Smooth muscle cell (in vitro differentiated cells): ENCODE measurements at regions not wholly inside any gene's neighbourhood (a gene's known extent, or its start where the extent isn't known, plus 50 kb on each side); places are given as distances from the start of the nearest gene placed in this dataset.

Source experiments
- DNase-seq: peaks from one replicate; lab custom pipeline; 2025; ENCODE audit not compliant: unreplicated experiment; lab: John Stamatoyannopoulos, UW
- H2AFZ ChIP-seq: fragments of 200-600 bp; sonication (generic); 2 replicates; pipeline ENCODE4 v1.6.0; 2016; ENCODE audit warnings: antibody characterized with exemption, low read depth, mild to moderate bottlenecking
- H3F3A ChIP-seq: fragments of 200-600 bp; sonication (generic); 2 replicates; pipeline ENCODE4 v1.6.0; 2017; ENCODE audit warnings: antibody characterized with exemption, low read depth
- H3K27ac ChIP-seq: fragments of 200-600 bp; sonication (generic); 2 replicates; pipeline ENCODE4 v1.5.1; 2016; ENCODE audit warnings: low read depth, mild to moderate bottlenecking
- H3K27me3 ChIP-seq: fragments of 200-600 bp; sonication (generic); 2 replicates; pipeline ENCODE4 v1.6.1; 2016; ENCODE audit warnings: low read depth, mild to moderate bottlenecking
- H3K36me3 ChIP-seq: fragments of 200-600 bp; sonication (generic); 2 replicates; pipeline ENCODE4 v1.5.1; 2016; ENCODE audit warnings: low read depth
- H3K4me1 ChIP-seq: fragments of 200-600 bp; sonication (generic); 2 replicates; pipeline ENCODE4 v1.5.1; 2016; ENCODE audit warnings: low read depth
- H3K4me2 ChIP-seq: fragments of 200-600 bp; sonication (generic); 2 replicates; pipeline ENCODE4 v1.6.0; 2016; ENCODE audit warnings: mild to moderate bottlenecking
- H3K4me3 ChIP-seq: fragments of 200-600 bp; sonication (generic); 2 replicates; pipeline ENCODE4 v1.5.1; 2016; ENCODE audit warnings: mild to moderate bottlenecking
- H3K79me2 ChIP-seq: fragments of 200-600 bp; sonication (generic); 2 replicates; pipeline ENCODE4 v1.6.0; 2016; ENCODE audit warnings: low read depth, mild to moderate bottlenecking
- H3K9ac ChIP-seq: fragments of 200-600 bp; sonication (generic); 2 replicates; pipeline ENCODE4 v1.6.0; 2016; ENCODE audit warnings: low read depth
- H3K9me3 ChIP-seq: fragments of 200-600 bp; sonication (generic); replicated peaks from 2 replicates; pipeline ENCODE4 v1.5.1; 2016; ENCODE audit warnings: low read depth
- H4K20me1 ChIP-seq: fragments of 200-600 bp; sonication (generic); 2 replicates; pipeline ENCODE4 v1.6.0; 2016; ENCODE audit warnings: low read depth
- WGBS: methylation state at CpG from one replicate; pipeline ENCODE4 v1.1.7; 2016; ENCODE audit warnings: low lambda C conversion rate; 5-methylcytosine and 5-hydroxymethylcytosine counted together
- TF ChIP-seq, protein P1 (sequence below): fragments of 200-600 bp; sonication (generic); IDR thresholded peaks from 2 replicates; pipeline ENCODE4 v1.5.1; 2017; ENCODE audit warnings: borderline replicate concordance, mild to moderate bottlenecking, antibody characterized with exemption; ENCODE audit not compliant: insufficient read depth, poor library complexity, severe bottlenecking

DNA sequence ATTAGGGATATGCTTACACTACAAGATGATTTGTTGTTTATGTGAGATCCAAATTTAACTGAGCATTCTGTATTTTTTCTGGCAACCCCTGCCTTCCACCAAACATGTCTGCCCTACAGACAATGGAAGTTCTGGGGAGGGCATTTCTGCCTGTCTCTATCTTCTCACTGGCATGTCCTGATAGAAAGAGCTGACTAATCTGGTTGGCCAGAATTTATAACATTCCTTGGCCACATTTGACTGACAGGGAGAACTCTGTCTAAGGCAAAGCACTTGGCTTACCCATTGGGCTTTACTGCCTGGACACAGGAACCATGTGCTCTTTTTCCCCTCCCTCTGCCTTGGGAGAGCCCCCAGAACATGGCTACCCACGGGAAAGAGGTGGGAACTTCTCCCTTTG is 70.6 kb upstream of the TMEM178A start:
- H3F3A ChIP-seq = no peaks in the 10 kb centered on the region
- no peak overlapping the region for H3K27ac ChIP-seq
- H3K4me3 ChIP-seq = no peak overlapping the region
- H3K36me3 ChIP-seq = no peaks in the 10 kb centered on the region
- no peak overlapping the region for H3K4me2 ChIP-seq
- H3K9me3 ChIP-seq = no peaks in the 10 kb centered on the region
- H2AFZ ChIP-seq = no peak overlapping the region
- no peaks in the 10 kb centered on the region for H3K79me2 ChIP-seq
- H3K9ac ChIP-seq = no peak overlapping the region
- H4K20me1 ChIP-seq = no peaks in the 10 kb centered on the region
- no peaks in the 10 kb centered on the region for H3K27me3 ChIP-seq
- WGBS = 95% methylated on average over 1 of the region's 1 CpG
- TF ChIP-seq, protein P1, sequence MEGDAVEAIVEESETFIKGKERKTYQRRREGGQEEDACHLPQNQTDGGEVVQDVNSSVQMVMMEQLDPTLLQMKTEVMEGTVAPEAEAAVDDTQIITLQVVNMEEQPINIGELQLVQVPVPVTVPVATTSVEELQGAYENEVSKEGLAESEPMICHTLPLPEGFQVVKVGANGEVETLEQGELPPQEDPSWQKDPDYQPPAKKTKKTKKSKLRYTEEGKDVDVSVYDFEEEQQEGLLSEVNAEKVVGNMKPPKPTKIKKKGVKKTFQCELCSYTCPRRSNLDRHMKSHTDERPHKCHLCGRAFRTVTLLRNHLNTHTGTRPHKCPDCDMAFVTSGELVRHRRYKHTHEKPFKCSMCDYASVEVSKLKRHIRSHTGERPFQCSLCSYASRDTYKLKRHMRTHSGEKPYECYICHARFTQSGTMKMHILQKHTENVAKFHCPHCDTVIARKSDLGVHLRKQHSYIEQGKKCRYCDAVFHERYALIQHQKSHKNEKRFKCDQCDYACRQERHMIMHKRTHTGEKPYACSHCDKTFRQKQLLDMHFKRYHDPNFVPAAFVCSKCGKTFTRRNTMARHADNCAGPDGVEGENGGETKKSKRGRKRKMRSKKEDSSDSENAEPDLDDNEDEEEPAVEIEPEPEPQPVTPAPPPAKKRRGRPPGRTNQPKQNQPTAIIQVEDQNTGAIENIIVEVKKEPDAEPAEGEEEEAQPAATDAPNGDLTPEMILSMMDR = no peak
- no peaks in the 10 kb centered on the region for H3K4me1 ChIP-seq
- no peak for DNase-seq

DNA sequence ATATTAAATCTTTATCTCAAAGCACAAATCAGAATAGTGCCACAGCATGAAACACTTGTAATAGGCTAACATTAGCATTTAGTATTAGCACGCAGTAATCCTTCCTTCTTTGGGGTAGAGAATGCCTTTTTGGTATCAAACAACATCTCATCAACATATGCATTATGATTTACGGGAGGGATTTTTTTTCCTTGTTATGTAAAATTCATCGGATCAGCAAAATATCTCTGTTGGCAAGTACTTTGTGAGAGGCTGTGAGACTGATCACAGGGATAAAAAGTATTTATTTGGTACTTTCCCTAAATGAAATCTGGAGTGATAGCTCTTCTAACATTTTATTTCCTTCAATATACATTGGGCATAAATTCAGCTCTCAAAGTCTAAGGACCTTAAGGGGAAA is 68.4 kb upstream of the TMEM178A start:
- Histone ChIP-seq H3K27me3 (no peaks in the 10 kb centered on the region), H2AFZ (no peak overlapping the region), H3K4me3 (no peak overlapping the region), H4K20me1 (no peaks in the 10 kb centered on the region), H3K4me2 (no peak overlapping the region), H3F3A (no peaks in the 10 kb centered on the region), H3K79me2 (no peaks in the 10 kb centered on the region), H3K9me3 (no peaks in the 10 kb centered on the region), H3K4me1 (no peaks in the 10 kb centered on the region), H3K27ac (no peak overlapping the region), H3K9ac (no peak overlapping the region), H3K36me3 (no peaks in the 10 kb centered on the region)
- TF ChIP-seq, protein P1 = no peak
- 92% methylated on average over 3 of the region's 3 CpGs for WGBS
- DNase-seq = no peak

DNA sequence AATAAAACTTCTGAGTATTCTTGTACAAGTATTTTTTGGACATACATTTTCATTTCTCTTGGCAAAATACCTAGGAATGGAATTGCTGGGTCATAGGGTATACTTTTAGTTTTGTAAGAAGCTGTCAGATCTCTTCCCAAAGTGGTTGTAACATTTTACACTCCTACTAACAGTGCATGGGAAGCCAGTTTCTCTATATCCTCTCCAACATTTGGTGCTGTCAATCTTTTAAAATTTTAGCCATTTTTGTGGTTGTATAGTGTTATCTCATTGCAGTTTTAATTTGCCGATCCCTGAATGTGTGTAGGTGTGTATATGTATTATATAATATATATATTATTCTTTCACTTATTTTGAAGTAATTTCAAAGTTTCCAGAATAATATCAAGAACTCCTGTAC is 63.1 kb upstream of the TMEM178A start:
- no peak overlapping the region for H3K4me3 ChIP-seq
- no peaks in the 10 kb centered on the region for H3K27me3 ChIP-seq
- H3K4me1 ChIP-seq = peaks cover 3% of the 10 kb centered on the region
- H3K9ac ChIP-seq = no peak overlapping the region
- H3F3A ChIP-seq = no peaks in the 10 kb centered on the region
- H4K20me1 ChIP-seq = no peaks in the 10 kb centered on the region
- H3K9me3 ChIP-seq = no peaks in the 10 kb centered on the region
- H3K36me3 ChIP-seq = no peaks in the 10 kb centered on the region
- TF ChIP-seq, protein P1 = no peak
- no peak overlapping the region for H3K4me2 ChIP-seq
- no peak overlapping the region for H2AFZ ChIP-seq
- no peak for DNase-seq
- H3K79me2 ChIP-seq = no peaks in the 10 kb centered on the region
- 100% methylated on average over 1 of the region's 1 CpG for WGBS
- H3K27ac ChIP-seq = no peak overlapping the region

DNA sequence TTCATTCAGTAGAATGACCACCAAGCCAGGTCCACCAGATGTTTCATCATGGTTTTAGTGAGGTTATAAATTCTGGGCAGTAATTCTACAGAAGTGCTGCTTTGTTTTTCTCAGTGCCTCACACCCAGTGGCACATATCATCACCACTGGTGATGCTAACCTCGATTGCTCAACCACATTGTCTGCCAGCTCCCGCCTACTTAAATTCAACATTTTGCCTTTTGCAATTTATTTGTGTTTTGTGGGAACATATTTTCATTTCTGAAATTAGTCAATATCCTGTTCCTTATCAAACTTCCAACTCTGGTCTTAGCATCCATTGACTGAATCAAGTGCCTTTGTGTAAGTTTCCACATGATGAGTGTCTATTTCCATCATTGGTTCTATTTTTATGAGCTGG is 62.3 kb upstream of the TMEM178A start:
- no peak for DNase-seq
- H3K27ac ChIP-seq = no peak overlapping the region
- no peaks in the 10 kb centered on the region for H3K36me3 ChIP-seq
- H3K27me3 ChIP-seq = no peaks in the 10 kb centered on the region
- no peak overlapping the region for H3K4me2 ChIP-seq
- no peaks in the 10 kb centered on the region for H3F3A ChIP-seq
- no peak overlapping the region for H3K4me3 ChIP-seq
- peaks cover 7% of the 10 kb centered on the region for H3K4me1 ChIP-seq
- TF ChIP-seq, protein P1 = no peak
- no peak overlapping the region for H2AFZ ChIP-seq
- no peaks in the 10 kb centered on the region for H3K79me2 ChIP-seq
- no peak overlapping the region for H3K9ac ChIP-seq
- H3K9me3 ChIP-seq = no peaks in the 10 kb centered on the region
- WGBS = 48% methylated on average over 2 of the region's 2 CpGs
- H4K20me1 ChIP-seq = no peaks in the 10 kb centered on the region
